NCI-H2171 (cell line): ENCODE measurements at regions not wholly inside any gene's neighbourhood (a gene's known extent, or its start where the extent isn't known, plus 50 kb on each side); places are given as distances from the start of the nearest gene placed in this dataset.

Source experiments
- DNase-seq: peaks from one replicate; lab custom pipeline; 2025; lab: John Stamatoyannopoulos, UW

GRCh38 chr5:167790045-167790444, 501.4 kb upstream of the WWC1 start:
- DNase-seq, result no peak

- no peak for DNase-seq
These were observed 500.8 kb upstream of the WWC1 start for GRCh38 chr5:167790462-167791260.

- DNase-seq, result no peak
These were observed 498.9 kb upstream of the WWC1 start for GRCh38 chr5:167792514-167792913.

GRCh38 chr5:167793700-167794099, 497.7 kb upstream of the WWC1 start:
- no peak for DNase-seq

GRCh38 chr5:167794121-167794520, 497.3 kb upstream of the WWC1 start:
- no peak for DNase-seq

- DNase-seq, result no peak
These were observed 494.8 kb upstream of the WWC1 start for GRCh38 chr5:167796672-167797071.

DNA sequence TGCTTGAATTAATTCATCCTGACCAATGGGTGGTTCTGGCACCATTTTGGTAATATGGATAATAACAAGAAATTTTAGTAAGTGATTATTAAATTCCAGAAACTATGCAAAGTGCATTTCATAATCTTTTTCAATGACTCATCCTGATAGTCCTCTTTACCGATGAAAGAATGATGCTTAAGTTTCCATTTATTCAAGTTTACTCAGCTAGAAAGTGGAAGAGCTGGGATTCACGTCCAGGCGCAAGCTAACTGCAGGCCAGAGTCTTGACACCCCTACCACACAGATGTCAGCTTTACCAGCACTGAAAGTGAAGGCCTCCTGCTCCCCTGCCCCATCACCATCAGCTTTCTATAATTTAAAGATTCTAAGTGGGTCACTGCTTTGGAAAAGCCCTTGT, 493.5 kb upstream of the WWC1 start:
- no peak for DNase-seq

DNA sequence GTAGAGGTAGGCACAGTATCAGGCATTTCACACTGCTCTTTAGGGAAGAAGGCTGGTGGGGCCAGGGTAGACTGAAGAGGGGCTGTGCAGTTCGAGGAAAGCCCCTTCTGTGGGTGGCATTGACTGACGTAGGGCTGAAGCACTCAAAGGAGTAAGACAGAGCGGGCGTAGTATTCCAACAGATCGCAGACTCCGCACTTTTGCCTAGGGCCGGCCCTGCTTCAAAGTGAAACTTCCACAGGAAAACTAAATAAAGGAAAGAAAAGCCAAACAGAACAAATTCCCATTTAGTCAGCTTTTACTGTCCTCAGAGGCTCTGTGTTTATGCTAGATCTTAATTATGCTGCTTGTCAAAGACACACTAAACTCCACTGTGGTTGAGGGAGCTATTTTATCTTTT, 493.0 kb upstream of the WWC1 start:
- DNase-seq, result no peak

DNA sequence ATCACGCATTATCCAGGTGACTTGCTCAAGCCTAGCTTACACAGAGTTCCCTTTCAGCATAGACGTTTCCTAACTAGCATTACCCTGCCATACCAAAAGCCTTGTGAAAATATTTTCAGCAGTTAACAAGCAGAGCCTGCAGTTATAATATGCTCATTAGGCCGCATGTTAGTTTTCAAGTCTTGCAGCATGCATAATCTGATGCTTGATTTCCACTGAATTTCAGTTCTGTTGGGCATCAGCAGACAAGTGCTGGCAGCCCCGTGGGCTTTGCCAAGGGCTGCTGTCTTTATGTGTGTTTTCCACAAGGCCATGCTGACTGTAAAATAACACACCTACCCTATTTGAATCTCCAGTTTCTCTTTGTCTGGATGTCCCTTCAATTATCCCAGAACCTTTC, 491.0 kb upstream of the WWC1 start:
- DNase-seq, result no peak

- no peak for DNase-seq
These were observed 489.4 kb upstream of the WWC1 start for GRCh38 chr5:167801999-167802398.

GRCh38 chr5:167802755-167803431, 488.6 kb upstream of the WWC1 start:
- DNase-seq, result no peak

- DNase-seq, result no peak
These were observed 486.8 kb upstream of the WWC1 start for GRCh38 chr5:167804512-167805220.

DNA sequence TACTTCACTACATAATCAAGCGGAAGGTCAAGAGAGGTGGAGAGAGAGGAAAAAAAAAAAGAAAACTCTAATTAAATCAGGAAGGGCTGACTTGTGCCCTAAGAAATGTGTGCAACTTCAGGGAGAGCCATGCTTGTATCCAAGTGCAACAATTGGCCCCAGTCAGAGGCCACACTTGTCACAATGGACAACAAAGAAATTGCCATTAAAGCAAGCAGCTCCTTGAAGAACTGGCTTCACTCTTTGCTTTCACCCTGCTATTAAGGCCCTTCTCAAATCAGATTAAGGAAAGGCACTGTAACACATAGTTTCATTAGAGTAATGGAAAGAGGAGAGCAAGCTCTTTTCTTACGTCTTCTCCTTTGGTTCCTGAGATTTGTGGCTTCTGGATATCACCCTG, 480.9 kb upstream of the WWC1 start:
- DNase-seq, result no peak

DNA sequence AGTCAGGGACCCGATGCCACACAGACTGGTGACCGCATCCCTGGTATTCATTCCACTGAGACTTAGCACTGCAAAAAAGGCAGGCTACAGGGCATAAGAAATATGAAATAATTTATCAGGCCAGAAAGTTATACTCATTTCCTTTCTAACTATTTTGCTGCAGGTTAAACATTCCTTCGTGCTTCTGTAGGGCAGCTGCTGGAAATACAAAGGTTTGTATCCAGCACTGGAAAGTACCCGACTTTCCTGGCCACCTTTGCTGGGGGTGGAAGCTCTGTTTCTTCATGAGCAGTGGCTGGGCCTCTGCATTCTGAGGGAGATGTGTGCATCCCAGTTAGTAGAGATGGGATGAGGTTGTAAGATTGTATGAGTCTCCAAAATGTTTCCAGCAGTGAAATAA, 478.6 kb upstream of the WWC1 start:
- DNase-seq, result no peak

- no peak for DNase-seq
These were observed 478.1 kb upstream of the WWC1 start for GRCh38 chr5:167813389-167813788.

DNA sequence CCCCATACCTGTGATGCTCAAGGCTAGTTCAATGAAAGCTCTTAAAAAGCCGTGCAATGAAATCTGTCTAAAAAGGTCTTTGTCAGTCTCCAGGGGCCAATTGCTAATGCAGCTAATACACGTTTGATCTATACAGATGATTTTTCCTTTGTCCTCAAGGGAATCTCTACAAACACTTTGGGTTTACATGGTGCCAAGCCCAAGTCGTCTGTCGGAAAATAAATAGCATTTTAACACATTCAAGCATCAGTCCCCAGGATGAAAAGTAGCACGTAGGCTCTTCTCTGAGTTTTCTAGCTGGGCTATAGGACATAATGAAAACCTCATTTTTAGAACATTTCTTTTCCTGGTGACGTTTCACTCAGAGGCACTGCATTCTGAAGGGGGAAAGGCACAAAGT, 477.4 kb upstream of the WWC1 start:
- DNase-seq, result no peak

DNA sequence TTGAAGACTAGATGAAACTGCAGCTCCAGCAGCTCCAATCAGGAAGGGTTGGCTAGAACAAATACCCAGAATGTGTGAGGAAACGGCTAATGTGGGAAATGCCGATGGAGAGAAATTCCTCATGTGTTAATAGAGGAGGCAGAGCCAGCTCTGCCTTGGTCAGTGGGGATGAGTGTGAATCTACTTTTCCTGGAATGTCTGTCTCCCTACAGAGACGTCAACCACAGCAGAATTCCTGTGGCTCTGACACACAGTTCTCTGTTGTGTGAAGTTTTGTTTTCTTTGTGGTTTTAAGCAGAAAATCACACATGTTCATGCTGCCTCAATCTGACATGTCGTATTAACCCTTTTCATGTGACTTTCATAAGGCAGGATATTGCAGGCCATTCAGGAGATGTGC, 476.6 kb upstream of the WWC1 start:
- no peak for DNase-seq

DNA sequence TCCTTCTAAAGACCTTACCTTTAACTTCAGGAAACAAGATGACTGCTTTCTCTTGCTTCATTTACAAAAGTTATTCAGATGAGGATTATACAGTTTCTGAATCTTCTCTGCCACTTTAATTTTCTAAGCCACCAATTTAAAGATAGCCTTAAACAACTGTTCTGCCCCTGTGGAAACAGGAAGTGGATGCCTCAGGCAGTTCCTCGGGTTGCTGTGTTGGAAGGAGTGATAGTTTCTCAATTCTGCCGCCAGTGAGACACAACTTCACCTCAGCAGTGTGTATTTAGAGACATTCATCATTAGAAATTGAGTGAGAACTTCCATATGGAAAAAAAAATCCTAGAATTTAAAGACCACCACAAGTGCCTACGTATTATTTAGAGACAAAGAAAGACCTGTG, 475.1 kb upstream of the WWC1 start:
- DNase-seq, result no peak

- DNase-seq, result no peak
These were observed 474.6 kb upstream of the WWC1 start for GRCh38 chr5:167816864-167817263.

- no peak for DNase-seq
These were observed 472.0 kb upstream of the WWC1 start for GRCh38 chr5:167819406-167819805.

GRCh38 chr5:167820101-167820990, 471.1 kb upstream of the WWC1 start:
- no peak for DNase-seq

DNA sequence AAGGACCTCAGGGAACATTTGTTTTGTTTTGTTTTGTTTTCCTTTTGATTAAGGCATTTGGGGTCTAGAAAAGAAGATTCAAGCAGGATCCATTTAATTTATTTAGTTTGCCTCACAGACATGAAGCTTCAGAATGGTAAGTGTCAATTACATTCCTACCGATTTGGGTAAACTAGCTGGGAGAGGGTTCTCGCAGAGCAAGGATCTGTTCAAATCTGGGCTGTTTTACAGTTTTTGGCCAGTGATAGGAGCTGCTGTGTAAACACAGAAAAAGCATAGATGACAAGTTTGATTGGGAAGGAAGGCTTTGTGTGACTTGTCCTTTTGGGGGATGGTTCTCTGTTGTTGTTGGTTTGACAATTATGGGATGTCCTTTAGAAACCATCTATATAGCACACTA, 470.3 kb upstream of the WWC1 start:
- no peak for DNase-seq
